ENCODE measurements at regions not wholly inside any gene's neighbourhood (a gene's known extent, or its start where the extent isn't known, plus 50 kb on each side); places are given as distances from the start of the nearest gene placed in this dataset.
"Not testable (repeated sequence)": the region's sequence is repeated elsewhere in the genome, so short reads cannot be mapped to it uniquely, and the experiment has no call there.

DNA sequence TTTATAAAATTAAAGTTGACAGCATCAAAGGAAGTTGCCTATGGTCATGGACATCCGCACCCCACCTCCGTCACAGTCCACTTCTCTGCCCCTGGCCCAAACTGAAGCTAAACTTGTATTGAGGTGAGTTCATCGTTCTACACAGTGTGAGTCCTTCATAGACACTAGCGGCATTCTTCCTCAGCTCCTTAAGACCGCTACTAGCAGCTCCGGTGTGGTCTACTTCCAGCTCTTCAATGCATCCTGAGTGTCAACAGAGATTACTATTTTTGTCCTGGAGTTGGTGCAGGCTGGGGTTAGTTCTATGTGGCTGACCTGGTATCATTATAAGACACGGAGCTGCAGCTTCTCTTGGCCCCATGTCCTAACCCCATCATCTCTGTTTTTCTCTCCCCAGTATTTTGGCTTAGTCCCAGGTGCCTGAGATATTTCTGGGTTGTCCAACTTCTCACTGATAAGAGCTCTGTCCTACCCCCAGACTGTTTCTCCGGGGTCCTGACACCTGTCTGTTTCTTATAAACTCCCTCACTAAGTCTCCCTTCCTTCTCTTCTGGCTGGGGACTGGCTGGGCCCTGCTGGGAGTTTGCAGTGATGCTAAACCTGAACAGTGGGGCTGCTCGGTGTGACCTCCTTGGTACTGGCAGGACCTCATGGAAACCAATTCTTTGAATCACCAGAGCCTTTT is 169.2 kb upstream of the ATP10A start:
- TF ChIP-seq, protein P1, sequence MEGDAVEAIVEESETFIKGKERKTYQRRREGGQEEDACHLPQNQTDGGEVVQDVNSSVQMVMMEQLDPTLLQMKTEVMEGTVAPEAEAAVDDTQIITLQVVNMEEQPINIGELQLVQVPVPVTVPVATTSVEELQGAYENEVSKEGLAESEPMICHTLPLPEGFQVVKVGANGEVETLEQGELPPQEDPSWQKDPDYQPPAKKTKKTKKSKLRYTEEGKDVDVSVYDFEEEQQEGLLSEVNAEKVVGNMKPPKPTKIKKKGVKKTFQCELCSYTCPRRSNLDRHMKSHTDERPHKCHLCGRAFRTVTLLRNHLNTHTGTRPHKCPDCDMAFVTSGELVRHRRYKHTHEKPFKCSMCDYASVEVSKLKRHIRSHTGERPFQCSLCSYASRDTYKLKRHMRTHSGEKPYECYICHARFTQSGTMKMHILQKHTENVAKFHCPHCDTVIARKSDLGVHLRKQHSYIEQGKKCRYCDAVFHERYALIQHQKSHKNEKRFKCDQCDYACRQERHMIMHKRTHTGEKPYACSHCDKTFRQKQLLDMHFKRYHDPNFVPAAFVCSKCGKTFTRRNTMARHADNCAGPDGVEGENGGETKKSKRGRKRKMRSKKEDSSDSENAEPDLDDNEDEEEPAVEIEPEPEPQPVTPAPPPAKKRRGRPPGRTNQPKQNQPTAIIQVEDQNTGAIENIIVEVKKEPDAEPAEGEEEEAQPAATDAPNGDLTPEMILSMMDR (IDR thresholded peaks at IDR 0.05), result no peak
- TF ChIP-seq POLR2A (IDR thresholded peaks at IDR 0.05; ENCODE audit: low read depth) (no peak), POLR2AphosphoS5 (IDR thresholded peaks at IDR 0.05) (no peak), EP300 (IDR thresholded peaks at IDR 0.05) (no peak)
- Histone ChIP-seq H3K4me1 (peaks cover 0 to 12% (median 10%) of the 10 kb centered on the region in 4 donors), H3K27me3 (no peaks in the 10 kb centered on the region), H3K36me3 (no peaks in the 10 kb centered on the region), H3K9me3 (no peaks in the 10 kb centered on the region), H3K4me3 (no peak overlapping the region), H3K27ac (replicated peaks in 1 of 4) (no peak overlapping the region)
- WGBS, result 86% methylated on average over 9 of the region's 9 CpGs
- intact Hi-C loops (cut with DNase I), result no loop called here
- DNase-seq (ENCODE audit: extremely low spot score), result peak; percentile 81

DNA sequence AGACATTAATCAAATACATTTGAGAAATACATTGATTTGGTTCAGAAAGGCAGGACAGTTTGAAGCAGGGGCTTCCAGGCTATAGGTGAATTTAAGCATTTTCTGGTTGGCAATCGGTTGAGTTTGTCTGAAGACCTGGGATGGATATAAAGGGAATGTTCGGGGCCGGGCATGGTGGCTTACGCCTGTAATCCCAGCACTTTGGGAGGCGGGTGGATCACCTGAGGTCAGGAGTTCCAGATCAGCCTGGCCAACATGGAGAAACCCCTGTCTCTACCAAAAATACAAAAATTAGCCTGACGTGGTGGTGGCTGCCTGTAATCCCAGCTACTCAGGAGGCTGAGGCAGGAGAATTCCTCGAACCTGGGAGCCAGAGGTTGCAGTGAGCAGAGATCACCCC is 166.5 kb upstream of the ATP10A start:
- H3K27ac ChIP-seq (replicated peaks in 1 of 4); H3K4me3 ChIP-seq; H3K9me3 ChIP-seq; H3K27me3 ChIP-seq; H3K36me3 ChIP-seq: not testable (repeated sequence)
- peaks cover 0 to 12% (median 10%) of the 10 kb centered on the region in 4 donors for H3K4me1 ChIP-seq
- peak; percentile 66 for DNase-seq (ENCODE audit: extremely low spot score)
- 84% methylated on average over 7 of the region's 7 CpGs for WGBS
- intact Hi-C loops (cut with DNase I), result loop anchor here (10.0 kb wide), 2 partner anchors 85 to 835 kb away; partner anchors contain the start of gene GABRA5

DNA sequence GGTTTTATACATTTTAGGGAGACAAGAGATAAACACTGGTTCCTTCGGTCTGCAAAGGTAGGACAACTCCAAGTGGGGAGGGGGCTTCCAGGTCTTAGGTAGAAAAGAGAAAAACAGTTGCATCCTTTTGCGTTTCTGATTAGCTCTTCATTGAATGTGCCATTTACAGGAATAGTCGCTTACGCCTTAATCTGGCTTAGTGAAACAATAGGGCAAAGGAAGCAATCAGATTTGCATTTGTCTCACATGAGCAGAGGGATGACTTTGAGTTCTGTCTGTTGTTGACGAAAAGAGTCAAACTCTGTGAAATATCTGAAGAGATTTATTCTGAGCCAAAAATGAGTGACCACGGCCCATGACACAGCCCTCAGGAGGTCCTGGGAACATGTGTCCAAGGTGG is 166.0 kb upstream of the ATP10A start:
- DNase-seq (ENCODE audit: extremely low spot score), result peak; percentile 64
- Histone ChIP-seq H3K9me3 (no peaks in the 10 kb centered on the region), H3K4me1 (peaks cover 0 to 12% (median 10%) of the 10 kb centered on the region in 4 donors), H3K4me3 (no peak overlapping the region), H3K36me3 (no peaks in the 10 kb centered on the region), H3K27ac (replicated peaks in 1 of 4) (no peak overlapping the region), H3K27me3 (no peaks in the 10 kb centered on the region)
- intact Hi-C loops (cut with DNase I), result loop anchor here (10.0 kb wide), 2 partner anchors 84 to 836 kb away; partner anchors contain the start of gene GABRA5
- WGBS, result 83% methylated on average over 6 of the region's 6 CpGs
- TF ChIP-seq, protein P1 (IDR thresholded peaks at IDR 0.05), result no peak
- TF ChIP-seq EP300 (IDR thresholded peaks at IDR 0.05), result no peak
- no peak for TF ChIP-seq POLR2AphosphoS5 (IDR thresholded peaks at IDR 0.05)
- TF ChIP-seq POLR2A (IDR thresholded peaks at IDR 0.05; ENCODE audit: low read depth), result no peak

DNA sequence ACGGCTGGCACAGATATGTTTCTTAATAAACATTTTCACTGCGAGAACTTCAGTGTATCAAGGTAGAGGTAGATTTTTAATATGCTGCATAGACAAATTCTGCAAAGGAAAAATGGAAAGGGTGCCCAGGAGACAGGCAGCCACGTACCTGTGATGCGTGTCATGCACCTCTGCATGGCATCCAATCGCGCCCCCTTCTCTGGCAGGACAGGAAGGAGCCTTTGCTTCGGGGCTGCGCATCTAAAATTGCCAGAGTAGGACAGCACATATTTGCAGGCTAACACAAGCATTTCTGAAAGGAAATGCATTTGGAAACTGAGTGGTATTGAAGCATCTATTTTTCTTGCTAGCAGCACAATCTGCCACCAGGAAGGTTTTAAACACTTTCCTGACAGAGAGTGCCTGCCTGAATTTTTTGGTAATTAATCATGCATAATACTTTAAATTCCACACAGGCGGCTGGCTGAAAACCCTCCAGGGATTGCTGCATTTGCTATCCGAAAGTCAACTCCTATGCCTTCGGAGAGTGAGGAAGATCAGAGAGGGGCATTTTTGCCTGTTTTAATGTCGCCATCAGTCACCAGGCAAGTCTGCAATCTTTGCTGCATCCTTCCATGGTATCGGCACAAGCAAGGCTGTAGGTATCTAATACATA is 165.1 kb upstream of the ATP10A start:
- DNase-seq (ENCODE audit: extremely low spot score), result peak; percentile 68
- intact Hi-C loops (cut with DNase I), result loop anchor here (10.0 kb wide), 2 partner anchors 83 to 837 kb away; partner anchors contain the start of gene GABRA5
- Histone ChIP-seq H3K4me1 (peaks cover 0 to 12% (median 10%) of the 10 kb centered on the region in 4 donors), H3K36me3 (no peaks in the 10 kb centered on the region), H3K4me3 (peak overlapping the region in 3 of 4 donors; percentile 6 to 35 (median 6)), H3K27ac (replicated peaks in 1 of 4) (no peak overlapping the region), H3K27me3 (no peaks in the 10 kb centered on the region), H3K9me3 (no peaks in the 10 kb centered on the region)
- 56% methylated on average over 13 of the region's 13 CpGs for WGBS
- TF ChIP-seq, protein P1 (IDR thresholded peaks at IDR 0.05), result no peak
- TF ChIP-seq POLR2A (IDR thresholded peaks at IDR 0.05; ENCODE audit: low read depth) (no peak), POLR2AphosphoS5 (IDR thresholded peaks at IDR 0.05) (no peak), EP300 (IDR thresholded peaks at IDR 0.05) (no peak)

DNA sequence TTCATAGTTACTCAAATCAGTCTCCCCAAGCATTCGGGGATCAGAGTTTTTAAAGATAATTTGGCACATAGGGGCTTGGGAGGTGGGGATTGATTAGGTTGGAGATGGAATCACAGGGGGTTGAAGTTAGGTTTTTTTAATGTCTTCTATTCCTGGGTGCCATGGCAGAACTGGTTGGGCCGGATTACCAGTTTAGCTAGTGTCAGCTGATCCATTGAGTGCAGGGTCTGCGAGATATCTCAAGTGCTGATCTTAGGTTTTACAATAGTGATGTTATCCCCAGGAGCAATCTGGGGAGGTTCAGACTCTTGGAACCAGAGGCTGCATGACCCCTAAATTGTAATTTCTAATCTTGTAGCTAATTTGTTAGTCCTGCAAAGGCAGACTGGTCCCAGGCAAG is 163.5 kb upstream of the ATP10A start:
- not testable (repeated sequence) for H3K36me3 ChIP-seq; H3K27ac ChIP-seq (replicated peaks in 1 of 4); H3K4me3 ChIP-seq; H3K27me3 ChIP-seq; H3K9me3 ChIP-seq
- 93% methylated on average over 3 of the region's 3 CpGs for WGBS
- H3K4me1 ChIP-seq, result peaks cover 0 to 12% (median 10%) of the 10 kb centered on the region in 4 donors
- peak; percentile 89 for DNase-seq (ENCODE audit: extremely low spot score)
- intact Hi-C loops (cut with DNase I), result loop anchor here (10.0 kb wide), 2 partner anchors 82 to 838 kb away; partner anchors contain the start of gene GABRA5
